ENCODE measurements at regions not wholly inside any gene's neighbourhood (a gene's known extent, or its start where the extent isn't known, plus 50 kb on each side); places are given as distances from the start of the nearest gene placed in this dataset.
"Not testable (repeated sequence)": the region's sequence is repeated elsewhere in the genome, so short reads cannot be mapped to it uniquely, and the experiment has no call there.

DNA sequence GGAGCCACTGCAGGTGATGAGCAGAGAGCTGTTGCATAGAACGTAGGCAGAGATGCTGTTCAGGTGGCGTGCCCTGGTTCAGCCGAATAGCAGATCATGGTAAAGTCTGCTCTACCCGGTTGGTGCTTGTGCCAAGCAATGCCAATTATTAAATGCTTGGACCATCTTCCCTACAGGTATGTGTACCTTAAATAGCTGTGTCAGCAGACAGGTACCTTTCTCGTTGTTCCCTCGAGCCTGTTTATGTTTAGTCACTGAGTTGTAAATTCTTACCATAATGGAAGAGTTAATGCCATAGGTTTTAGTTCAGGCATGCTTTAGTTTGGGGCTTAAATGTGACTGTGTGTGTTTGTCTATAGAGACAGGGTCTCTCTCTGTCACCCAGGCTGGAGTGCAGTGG is 112.5 kb upstream of the CPM start:
- ATAC-seq (ENCODE audit: insufficient number of reproducible peaks, low FRiP score, low read depth): no peak
- no peak for DNase-seq (ENCODE audit: low spot score)
- TF ChIP-seq, protein P1, sequence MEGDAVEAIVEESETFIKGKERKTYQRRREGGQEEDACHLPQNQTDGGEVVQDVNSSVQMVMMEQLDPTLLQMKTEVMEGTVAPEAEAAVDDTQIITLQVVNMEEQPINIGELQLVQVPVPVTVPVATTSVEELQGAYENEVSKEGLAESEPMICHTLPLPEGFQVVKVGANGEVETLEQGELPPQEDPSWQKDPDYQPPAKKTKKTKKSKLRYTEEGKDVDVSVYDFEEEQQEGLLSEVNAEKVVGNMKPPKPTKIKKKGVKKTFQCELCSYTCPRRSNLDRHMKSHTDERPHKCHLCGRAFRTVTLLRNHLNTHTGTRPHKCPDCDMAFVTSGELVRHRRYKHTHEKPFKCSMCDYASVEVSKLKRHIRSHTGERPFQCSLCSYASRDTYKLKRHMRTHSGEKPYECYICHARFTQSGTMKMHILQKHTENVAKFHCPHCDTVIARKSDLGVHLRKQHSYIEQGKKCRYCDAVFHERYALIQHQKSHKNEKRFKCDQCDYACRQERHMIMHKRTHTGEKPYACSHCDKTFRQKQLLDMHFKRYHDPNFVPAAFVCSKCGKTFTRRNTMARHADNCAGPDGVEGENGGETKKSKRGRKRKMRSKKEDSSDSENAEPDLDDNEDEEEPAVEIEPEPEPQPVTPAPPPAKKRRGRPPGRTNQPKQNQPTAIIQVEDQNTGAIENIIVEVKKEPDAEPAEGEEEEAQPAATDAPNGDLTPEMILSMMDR (IDR thresholded peaks at IDR 0.05): no peak
- Histone ChIP-seq H3K27me3 (replicated peaks; ENCODE audit: insufficient read depth) (no peaks in the 10 kb centered on the region), H3K9me3 (no peaks in the 10 kb centered on the region), H3K4me1 (ENCODE audit: control insufficient read depth in 1 of 2, low read depth in 2 of 2) (no peaks in the 10 kb centered on the region), H3K4me3 (no peak overlapping the region), H3K27ac (no peak overlapping the region), H3K36me3 (no peaks in the 10 kb centered on the region)

DNA sequence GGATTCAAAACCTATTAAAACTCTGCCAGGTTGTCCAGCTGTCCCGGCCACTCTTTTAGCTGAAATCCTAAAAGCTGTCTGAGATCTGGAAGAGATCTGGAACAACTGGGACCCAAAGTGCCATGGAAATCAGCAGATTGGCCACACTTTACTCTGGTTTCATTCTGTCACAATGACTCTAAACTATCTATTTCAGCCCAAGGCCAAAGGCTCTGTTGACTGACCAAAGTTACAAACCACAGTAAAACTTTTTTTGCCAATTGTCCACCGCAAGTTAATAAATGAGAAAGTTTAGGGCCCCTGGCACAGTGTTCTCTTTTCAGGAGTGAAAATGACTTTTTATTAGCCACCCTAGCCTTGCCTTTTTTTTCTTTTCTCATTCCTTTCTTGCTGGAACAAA is 113.4 kb upstream of the CPM start:
- Histone ChIP-seq H3K27ac (no peak overlapping the region), H3K4me1 (ENCODE audit: control insufficient read depth in 1 of 2, low read depth in 2 of 2) (no peaks in the 10 kb centered on the region), H3K36me3 (no peaks in the 10 kb centered on the region), H3K9me3 (no peaks in the 10 kb centered on the region), H3K27me3 (replicated peaks; ENCODE audit: insufficient read depth) (no peaks in the 10 kb centered on the region), H3K4me3 (no peak overlapping the region)
- ATAC-seq (ENCODE audit: insufficient number of reproducible peaks, low FRiP score, low read depth) (no peak), DNase-seq (ENCODE audit: low spot score) (no peak)
- TF ChIP-seq, protein P1 (IDR thresholded peaks at IDR 0.05): no peak

DNA sequence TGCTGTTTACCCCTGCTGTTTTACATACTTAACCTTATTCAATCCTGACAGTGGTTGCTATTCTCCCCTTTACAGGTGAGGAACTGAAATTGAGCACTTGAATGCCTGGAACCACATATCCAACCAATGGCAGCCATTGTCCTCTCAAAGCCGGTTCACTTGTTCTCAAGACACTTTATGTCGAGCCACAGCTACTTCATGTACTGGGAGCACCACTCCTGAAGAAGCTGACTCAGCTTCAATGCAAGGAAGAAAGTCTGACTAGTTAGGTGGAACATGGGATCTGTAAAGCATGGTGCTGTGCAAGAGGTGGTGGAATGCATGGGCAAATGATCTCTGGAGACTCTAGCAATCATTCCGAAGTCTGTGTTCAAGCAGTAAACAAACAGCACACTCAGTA is 113.9 kb upstream of the CPM start:
- TF ChIP-seq, protein P1 (IDR thresholded peaks at IDR 0.05): no peak
- Histone ChIP-seq H3K27ac (no peak overlapping the region), H3K4me1 (ENCODE audit: control insufficient read depth in 1 of 2, low read depth in 2 of 2) (no peaks in the 10 kb centered on the region), H3K27me3 (replicated peaks; ENCODE audit: insufficient read depth) (no peaks in the 10 kb centered on the region), H3K36me3 (no peaks in the 10 kb centered on the region), H3K4me3 (no peak overlapping the region), H3K9me3 (no peaks in the 10 kb centered on the region)
- ATAC-seq (ENCODE audit: insufficient number of reproducible peaks, low FRiP score, low read depth) (no peak), DNase-seq (ENCODE audit: low spot score) (no peak)

DNA sequence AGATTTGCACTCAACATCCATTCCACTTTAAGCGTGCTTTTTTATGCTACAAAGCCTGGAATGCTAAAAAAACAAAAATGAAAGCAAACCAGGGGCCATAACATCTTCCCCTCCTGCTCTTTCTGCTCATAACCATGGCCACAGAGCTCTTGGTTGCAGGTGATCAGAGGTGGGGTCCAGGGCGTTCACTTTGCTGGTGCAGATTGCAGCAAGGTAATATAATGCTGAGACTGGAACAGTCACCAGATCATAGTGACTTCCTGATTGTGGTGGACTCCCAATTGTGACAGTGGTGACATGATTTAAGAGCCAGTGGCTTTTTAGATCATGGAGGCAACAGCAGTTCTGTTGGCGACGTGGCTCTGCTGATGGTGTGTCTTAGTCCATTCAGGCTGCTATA is 115.0 kb upstream of the CPM start:
- Histone ChIP-seq H3K9me3 (no peaks in the 10 kb centered on the region), H3K27ac (no peak overlapping the region), H3K27me3 (replicated peaks; ENCODE audit: insufficient read depth) (no peaks in the 10 kb centered on the region), H3K36me3 (no peaks in the 10 kb centered on the region), H3K4me3 (no peak overlapping the region), H3K4me1 (ENCODE audit: control insufficient read depth in 1 of 2, low read depth in 2 of 2) (peaks cover 0 to 7% of the 10 kb centered on the region in 2 donors)
- ATAC-seq (ENCODE audit: insufficient number of reproducible peaks, low FRiP score, low read depth) (no peak), DNase-seq (ENCODE audit: low spot score) (no peak)
- TF ChIP-seq, protein P1 (IDR thresholded peaks at IDR 0.05): no peak

DNA sequence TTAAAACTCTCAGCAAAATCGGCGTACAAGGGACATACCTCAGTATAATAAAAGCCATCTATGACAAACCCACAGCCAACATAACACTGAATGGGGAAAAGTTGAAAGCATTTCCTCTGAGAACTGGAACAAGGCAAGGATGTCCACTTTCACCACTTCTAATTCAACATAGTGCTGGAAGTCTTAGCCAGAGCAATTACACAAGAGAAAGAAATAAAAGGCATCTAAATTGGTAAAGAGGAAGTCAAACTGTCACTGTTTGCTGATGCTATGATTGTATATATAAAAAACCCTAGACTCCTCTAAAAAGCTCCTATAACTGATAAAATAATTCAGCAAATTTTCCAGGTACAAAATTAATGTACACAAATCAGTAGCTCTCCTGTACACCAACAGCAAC is 116.9 kb upstream of the CPM start:
- not testable (repeated sequence) for DNase-seq (ENCODE audit: low spot score); H3K36me3 ChIP-seq; H3K27ac ChIP-seq; ATAC-seq (ENCODE audit: insufficient number of reproducible peaks, low FRiP score, low read depth); H3K9me3 ChIP-seq; H3K27me3 ChIP-seq (replicated peaks; ENCODE audit: insufficient read depth); H3K4me3 ChIP-seq; H3K4me1 ChIP-seq (ENCODE audit: control insufficient read depth in 1 of 2, low read depth in 2 of 2)

DNA sequence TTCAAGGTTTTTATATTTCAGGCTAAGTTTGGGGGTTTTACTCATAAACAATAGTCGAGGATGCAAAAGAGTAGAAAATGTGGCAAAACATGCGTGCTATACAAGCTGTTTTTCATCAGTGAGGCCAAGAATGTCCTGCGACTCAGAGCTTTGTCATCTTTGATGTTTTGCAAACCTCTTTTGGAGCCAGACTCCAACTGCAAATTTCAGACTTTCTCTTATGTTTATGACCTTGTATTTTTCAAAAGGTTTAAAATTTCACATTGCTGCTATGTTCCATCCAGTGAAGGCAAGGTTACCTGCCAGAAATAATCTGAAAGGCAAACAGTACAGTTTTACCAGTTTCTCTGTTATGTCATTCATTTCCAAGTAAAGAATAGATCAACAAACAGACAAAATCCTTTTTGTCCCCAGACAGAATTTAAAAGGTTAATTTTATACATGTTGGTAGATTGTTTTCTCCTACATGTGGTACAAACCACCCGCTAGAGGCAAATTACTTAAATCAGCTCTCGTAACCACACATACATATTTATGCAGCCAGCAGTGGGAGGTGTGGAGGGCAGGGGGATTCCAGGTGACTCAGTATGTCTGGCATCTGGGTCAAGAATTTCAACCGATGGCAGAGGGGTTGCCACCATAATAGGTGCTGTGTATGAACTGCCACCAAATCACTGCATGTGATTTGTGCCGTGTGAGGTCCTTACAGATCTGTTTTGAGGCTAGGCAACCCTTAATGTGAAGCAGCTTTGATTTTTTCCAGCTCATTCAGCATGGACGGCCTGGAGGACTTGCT is 119.8 kb upstream of the CPM start:
- Histone ChIP-seq H3K9me3 (no peaks in the 10 kb centered on the region), H3K4me1 (ENCODE audit: control insufficient read depth in 1 of 2, low read depth in 2 of 2) (peaks cover 0 to 8% of the 10 kb centered on the region in 2 donors), H3K27ac (no peak overlapping the region), H3K36me3 (no peaks in the 10 kb centered on the region), H3K27me3 (replicated peaks; ENCODE audit: insufficient read depth) (no peaks in the 10 kb centered on the region), H3K4me3 (no peak overlapping the region)
- TF ChIP-seq, protein P1 (IDR thresholded peaks at IDR 0.05): no peak
- DNase-seq (ENCODE audit: low spot score) (no peak), ATAC-seq (ENCODE audit: insufficient number of reproducible peaks, low FRiP score, low read depth) (no peak)
